T-helper 2 cell (primary cell): ENCODE measurements at regions not wholly inside any gene's neighbourhood (a gene's known extent, or its start where the extent isn't known, plus 50 kb on each side); places are given as distances from the start of the nearest gene placed in this dataset.

Experiments
- DNase-seq, 5 experiments: peaks; one replicate each; pipeline versions ENCODE4 v3.0.0 to v3.0.0-alpha.2; 2012 to 2022

- DNase-seq, result no peak
Observed at GRCh38 chr1:81142099-81142826, 658.5 kb upstream of the ADGRL2 start.

- no peak for DNase-seq
Observed at GRCh38 chr1:81135524-81135923, 665.2 kb upstream of the ADGRL2 start.

- no peak for DNase-seq
Observed at GRCh38 chr1:81129776-81130175, 671.0 kb upstream of the ADGRL2 start.

GRCh38 chr1:81129366-81129765 is 671.4 kb upstream of the ADGRL2 start:
- DNase-seq, result no peak

GRCh38 chr1:81128079-81128478 is 672.7 kb upstream of the ADGRL2 start:
- no peak for DNase-seq

- no peak for DNase-seq
Observed at GRCh38 chr1:81126989-81127581, 673.6 kb upstream of the ADGRL2 start.

- no peak for DNase-seq
Observed at GRCh38 chr1:81125672-81126071, 675.1 kb upstream of the ADGRL2 start.

GRCh38 chr1:81121306-81121705 is 679.4 kb upstream of the ADGRL2 start:
- DNase-seq, result no peak

GRCh38 chr1:81119319-81119718 is 681.4 kb upstream of the ADGRL2 start:
- no peak for DNase-seq

GRCh38 chr1:81118550-81118949 is 682.2 kb upstream of the ADGRL2 start:
- no peak for DNase-seq

- no peak for DNase-seq
Observed at GRCh38 chr1:81115422-81115821, 685.3 kb upstream of the ADGRL2 start.

- no peak for DNase-seq
Observed at GRCh38 chr1:81114191-81114590, 686.5 kb upstream of the ADGRL2 start.

GRCh38 chr1:81113688-81114087 is 687.0 kb upstream of the ADGRL2 start:
- no peak for DNase-seq

- DNase-seq, result no peak
Observed at GRCh38 chr1:81111818-81112217, 688.9 kb upstream of the ADGRL2 start.

- DNase-seq, result no peak
Observed at GRCh38 chr1:81109038-81109437, 691.7 kb upstream of the ADGRL2 start.

GRCh38 chr1:81097860-81098259 is 702.9 kb upstream of the ADGRL2 start:
- no peak for DNase-seq

GRCh38 chr1:81073580-81073979 is 727.2 kb upstream of the ADGRL2 start:
- DNase-seq, result no peak

- DNase-seq, result no peak
Observed at GRCh38 chr1:81071969-81072753, 728.6 kb upstream of the ADGRL2 start.

GRCh38 chr1:81071072-81071858 is 729.5 kb upstream of the ADGRL2 start:
- no peak for DNase-seq

- DNase-seq, result no peak
Observed at GRCh38 chr1:81069856-81070255, 730.9 kb upstream of the ADGRL2 start.

GRCh38 chr1:81068726-81069125 is 732.0 kb upstream of the ADGRL2 start:
- no peak for DNase-seq

GRCh38 chr1:81053826-81054225 is 746.9 kb upstream of the ADGRL2 start:
- no peak for DNase-seq

- DNase-seq, result no peak
Observed at GRCh38 chr1:81052162-81052561, 748.6 kb upstream of the ADGRL2 start.
